Peyer's patch (tissue), 4 donors: ENCODE measurements at regions not wholly inside any gene's neighbourhood (a gene's known extent, or its start where the extent isn't known, plus 50 kb on each side); places are given as distances from the start of the nearest gene placed in this dataset.

ENCODE experiments used
- POLR2A ChIP-seq, 2 donors: fragments of 450-650 bp; IDR thresholded peaks; one replicate each; pipeline ENCODE4 v1.5.1; 2017; ENCODE audit warnings: antibody characterized with exemption in 2 of 2, mild to moderate bottlenecking in 2 of 2, moderate library complexity in 2 of 2
- TF ChIP-seq, protein P1 (sequence below), 6 experiments: fragments of 450-650 bp in 4 of 6; fragments of 200-600 bp in 2 of 6; sonication (generic) in 1 of 6; IDR thresholded peaks; one replicate each; pipeline ENCODE4 v1.5.1; 2017 to 2019; ENCODE audit warnings: antibody characterized with exemption in 6 of 6, mild to moderate bottlenecking in 3 of 6, moderate library complexity in 1 of 6

DNA sequence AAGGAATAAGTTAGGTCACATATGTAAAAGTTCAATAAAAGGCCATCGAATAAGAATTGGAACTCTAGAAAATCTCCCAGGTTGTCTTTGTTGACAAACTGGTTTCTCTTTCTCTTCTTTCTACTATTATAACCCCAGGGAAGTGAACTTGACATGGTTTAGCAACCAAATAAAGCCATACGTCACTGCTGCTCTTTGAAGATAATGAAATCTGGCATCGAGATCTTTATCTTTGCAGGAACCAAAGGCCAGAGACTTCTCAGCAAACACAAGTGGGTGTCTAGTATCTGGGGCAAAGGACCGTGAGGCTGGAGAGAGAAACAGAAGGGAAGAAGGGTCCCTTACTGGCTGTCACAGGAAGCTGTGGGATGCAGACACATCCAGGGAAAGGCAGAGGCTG is 286.7 kb upstream of the CDYL start:
- TF ChIP-seq, protein P1, sequence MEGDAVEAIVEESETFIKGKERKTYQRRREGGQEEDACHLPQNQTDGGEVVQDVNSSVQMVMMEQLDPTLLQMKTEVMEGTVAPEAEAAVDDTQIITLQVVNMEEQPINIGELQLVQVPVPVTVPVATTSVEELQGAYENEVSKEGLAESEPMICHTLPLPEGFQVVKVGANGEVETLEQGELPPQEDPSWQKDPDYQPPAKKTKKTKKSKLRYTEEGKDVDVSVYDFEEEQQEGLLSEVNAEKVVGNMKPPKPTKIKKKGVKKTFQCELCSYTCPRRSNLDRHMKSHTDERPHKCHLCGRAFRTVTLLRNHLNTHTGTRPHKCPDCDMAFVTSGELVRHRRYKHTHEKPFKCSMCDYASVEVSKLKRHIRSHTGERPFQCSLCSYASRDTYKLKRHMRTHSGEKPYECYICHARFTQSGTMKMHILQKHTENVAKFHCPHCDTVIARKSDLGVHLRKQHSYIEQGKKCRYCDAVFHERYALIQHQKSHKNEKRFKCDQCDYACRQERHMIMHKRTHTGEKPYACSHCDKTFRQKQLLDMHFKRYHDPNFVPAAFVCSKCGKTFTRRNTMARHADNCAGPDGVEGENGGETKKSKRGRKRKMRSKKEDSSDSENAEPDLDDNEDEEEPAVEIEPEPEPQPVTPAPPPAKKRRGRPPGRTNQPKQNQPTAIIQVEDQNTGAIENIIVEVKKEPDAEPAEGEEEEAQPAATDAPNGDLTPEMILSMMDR (IDR thresholded peaks at IDR 0.05): no peak
- no peak for TF ChIP-seq POLR2A (IDR thresholded peaks at IDR 0.05)
